ENCODE measurements at regions not wholly inside any gene's neighbourhood (a gene's known extent, or its start where the extent isn't known, plus 50 kb on each side); places are given as distances from the start of the nearest gene placed in this dataset.
A peak's percentile ranks its signal among the peaks of the same experiment; 100 is the strongest.

GRCh38 chr5:155068616-155069100, 55.1 kb downstream of the KIF4B start:
- Histone ChIP-seq H3K36me3 (replicated peaks) (no peaks in the 10 kb centered on the region), H3K27ac (no peak overlapping the region), H3K27me3 (replicated peaks) (no peaks in the 10 kb centered on the region), H3K4me3 (ENCODE audit: low read depth, low read length) (no peak overlapping the region)
- no peak for DNase-seq
- in situ Hi-C loops (cut with HindIII; ENCODE audit: low pct_ligation_motif_present, low sequenced_read_pairs) = no loop called here
- TF ChIP-seq, protein P1, sequence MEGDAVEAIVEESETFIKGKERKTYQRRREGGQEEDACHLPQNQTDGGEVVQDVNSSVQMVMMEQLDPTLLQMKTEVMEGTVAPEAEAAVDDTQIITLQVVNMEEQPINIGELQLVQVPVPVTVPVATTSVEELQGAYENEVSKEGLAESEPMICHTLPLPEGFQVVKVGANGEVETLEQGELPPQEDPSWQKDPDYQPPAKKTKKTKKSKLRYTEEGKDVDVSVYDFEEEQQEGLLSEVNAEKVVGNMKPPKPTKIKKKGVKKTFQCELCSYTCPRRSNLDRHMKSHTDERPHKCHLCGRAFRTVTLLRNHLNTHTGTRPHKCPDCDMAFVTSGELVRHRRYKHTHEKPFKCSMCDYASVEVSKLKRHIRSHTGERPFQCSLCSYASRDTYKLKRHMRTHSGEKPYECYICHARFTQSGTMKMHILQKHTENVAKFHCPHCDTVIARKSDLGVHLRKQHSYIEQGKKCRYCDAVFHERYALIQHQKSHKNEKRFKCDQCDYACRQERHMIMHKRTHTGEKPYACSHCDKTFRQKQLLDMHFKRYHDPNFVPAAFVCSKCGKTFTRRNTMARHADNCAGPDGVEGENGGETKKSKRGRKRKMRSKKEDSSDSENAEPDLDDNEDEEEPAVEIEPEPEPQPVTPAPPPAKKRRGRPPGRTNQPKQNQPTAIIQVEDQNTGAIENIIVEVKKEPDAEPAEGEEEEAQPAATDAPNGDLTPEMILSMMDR (IDR thresholded peaks at IDR 0.05; ENCODE audit: low read depth, low read length, missing control alignments) = no peak

- no peak overlapping the region for H3K27ac ChIP-seq
- no peak overlapping the region for H3K4me3 ChIP-seq (ENCODE audit: low read depth, low read length)
- TF ChIP-seq, protein P1 (IDR thresholded peaks at IDR 0.05; ENCODE audit: low read depth, low read length, missing control alignments) = no peak
- in situ Hi-C loops (cut with HindIII; ENCODE audit: low pct_ligation_motif_present, low sequenced_read_pairs) = no loop called here
- no peaks in the 10 kb centered on the region for H3K36me3 ChIP-seq (replicated peaks)
- no peaks in the 10 kb centered on the region for H3K27me3 ChIP-seq (replicated peaks)
- DNase-seq = no peak
Observed at GRCh38 chr5:155069961-155070360, 56.4 kb downstream of the KIF4B start.

DNA sequence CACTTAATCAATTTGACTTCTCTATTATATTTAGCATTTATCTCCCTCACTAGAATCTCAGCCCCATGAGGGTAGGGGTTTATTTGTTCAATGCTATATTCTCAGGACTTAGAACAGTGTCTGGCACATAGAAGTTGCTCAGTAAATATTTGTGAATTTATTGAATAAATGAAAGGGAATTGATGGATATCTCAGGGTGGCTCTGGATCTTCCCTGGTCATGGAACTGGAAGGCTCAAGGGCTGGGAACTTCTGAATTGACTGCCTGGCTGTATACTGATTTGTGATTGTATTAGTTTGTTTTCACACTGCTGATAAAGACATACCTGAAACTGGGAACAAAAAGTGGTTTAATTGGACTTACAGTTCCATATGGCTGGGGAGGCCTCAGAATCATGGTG, 57.2 kb downstream of the KIF4B start:
- TF ChIP-seq, protein P1 (IDR thresholded peaks at IDR 0.05; ENCODE audit: low read depth, low read length, missing control alignments) = no peak
- Histone ChIP-seq H3K4me3 (ENCODE audit: low read depth, low read length) (no peak overlapping the region), H3K27me3 (replicated peaks) (no peaks in the 10 kb centered on the region), H3K36me3 (replicated peaks) (no peaks in the 10 kb centered on the region), H3K27ac (no peak overlapping the region)
- in situ Hi-C loops (cut with HindIII; ENCODE audit: low pct_ligation_motif_present, low sequenced_read_pairs) = no loop called here
- DNase-seq = no peak

- in situ Hi-C loops (cut with HindIII; ENCODE audit: low pct_ligation_motif_present, low sequenced_read_pairs) = no loop called here
- TF ChIP-seq, protein P1 (IDR thresholded peaks at IDR 0.05; ENCODE audit: low read depth, low read length, missing control alignments) = no peak
- Histone ChIP-seq H3K4me3 (ENCODE audit: low read depth, low read length) (no peak overlapping the region), H3K27me3 (replicated peaks) (no peaks in the 10 kb centered on the region), H3K36me3 (replicated peaks) (no peaks in the 10 kb centered on the region), H3K27ac (no peak overlapping the region)
- no peak for DNase-seq
Observed at GRCh38 chr5:155076379-155076778, 62.8 kb downstream of the KIF4B start.

GRCh38 chr5:155079698-155080097, 66.1 kb downstream of the KIF4B start:
- Histone ChIP-seq H3K27me3 (replicated peaks) (no peaks in the 10 kb centered on the region), H3K27ac (no peak overlapping the region), H3K4me3 (ENCODE audit: low read depth, low read length) (no peak overlapping the region), H3K36me3 (replicated peaks) (no peaks in the 10 kb centered on the region)
- TF ChIP-seq, protein P1 (IDR thresholded peaks at IDR 0.05; ENCODE audit: low read depth, low read length, missing control alignments) = no peak
- DNase-seq = no peak
- in situ Hi-C loops (cut with HindIII; ENCODE audit: low pct_ligation_motif_present, low sequenced_read_pairs) = no loop called here

- in situ Hi-C loops (cut with HindIII; ENCODE audit: low pct_ligation_motif_present, low sequenced_read_pairs) = no loop called here
- no peak overlapping the region for H3K4me3 ChIP-seq (ENCODE audit: low read depth, low read length)
- TF ChIP-seq, protein P1 (IDR thresholded peaks at IDR 0.05; ENCODE audit: low read depth, low read length, missing control alignments) = no peak
- no peaks in the 10 kb centered on the region for H3K27me3 ChIP-seq (replicated peaks)
- H3K27ac ChIP-seq = no peak overlapping the region
- DNase-seq = peak; percentile 3
- no peaks in the 10 kb centered on the region for H3K36me3 ChIP-seq (replicated peaks)
Observed at GRCh38 chr5:155080721-155081120, 67.2 kb downstream of the KIF4B start.
